ENCODE measurements at regions not wholly inside any gene's neighbourhood (a gene's known extent, or its start where the extent isn't known, plus 50 kb on each side); places are given as distances from the start of the nearest gene placed in this dataset.

DNA sequence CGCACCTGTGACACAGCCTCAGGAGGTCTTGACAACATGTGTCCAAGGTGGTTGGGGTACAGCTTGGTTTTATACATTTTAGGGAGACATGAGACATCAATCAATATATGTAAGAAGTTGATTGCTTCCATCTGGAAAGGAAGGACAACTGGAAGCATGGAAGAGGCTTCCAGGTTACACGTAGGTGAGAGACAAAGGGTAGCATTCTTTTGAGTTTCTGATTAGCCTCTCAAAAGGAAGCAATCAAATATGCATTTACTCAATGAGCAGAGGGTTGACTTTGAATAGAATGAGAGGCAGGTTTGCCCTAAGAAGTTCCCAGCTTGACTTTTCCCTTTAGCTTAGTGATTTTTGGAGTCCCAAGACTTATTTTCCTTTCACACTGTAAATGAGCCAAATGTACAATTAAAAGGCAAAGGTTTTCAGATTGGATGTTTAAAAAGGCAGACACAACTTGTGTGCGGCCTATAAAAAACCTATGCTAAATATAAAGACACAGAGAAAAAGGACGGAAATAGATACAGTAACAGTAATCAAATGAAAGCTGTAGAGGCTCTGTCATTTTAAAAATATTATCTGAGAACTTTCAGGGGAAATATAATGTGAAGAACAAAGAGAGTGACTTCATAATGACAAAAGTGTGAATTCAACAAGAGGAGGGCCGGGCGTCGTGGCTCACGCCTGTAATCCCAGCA is 65.7 kb upstream of the LANCL2 start:
- no peak for TF ChIP-seq POLR2A (IDR thresholded peaks at IDR 0.05)
- TF ChIP-seq, protein P1, sequence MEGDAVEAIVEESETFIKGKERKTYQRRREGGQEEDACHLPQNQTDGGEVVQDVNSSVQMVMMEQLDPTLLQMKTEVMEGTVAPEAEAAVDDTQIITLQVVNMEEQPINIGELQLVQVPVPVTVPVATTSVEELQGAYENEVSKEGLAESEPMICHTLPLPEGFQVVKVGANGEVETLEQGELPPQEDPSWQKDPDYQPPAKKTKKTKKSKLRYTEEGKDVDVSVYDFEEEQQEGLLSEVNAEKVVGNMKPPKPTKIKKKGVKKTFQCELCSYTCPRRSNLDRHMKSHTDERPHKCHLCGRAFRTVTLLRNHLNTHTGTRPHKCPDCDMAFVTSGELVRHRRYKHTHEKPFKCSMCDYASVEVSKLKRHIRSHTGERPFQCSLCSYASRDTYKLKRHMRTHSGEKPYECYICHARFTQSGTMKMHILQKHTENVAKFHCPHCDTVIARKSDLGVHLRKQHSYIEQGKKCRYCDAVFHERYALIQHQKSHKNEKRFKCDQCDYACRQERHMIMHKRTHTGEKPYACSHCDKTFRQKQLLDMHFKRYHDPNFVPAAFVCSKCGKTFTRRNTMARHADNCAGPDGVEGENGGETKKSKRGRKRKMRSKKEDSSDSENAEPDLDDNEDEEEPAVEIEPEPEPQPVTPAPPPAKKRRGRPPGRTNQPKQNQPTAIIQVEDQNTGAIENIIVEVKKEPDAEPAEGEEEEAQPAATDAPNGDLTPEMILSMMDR (IDR thresholded peaks at IDR 0.05) = no peak
